ENCODE measurements at regions not wholly inside any gene's neighbourhood (a gene's known extent, or its start where the extent isn't known, plus 50 kb on each side); places are given as distances from the start of the nearest gene placed in this dataset.

GRCh38 chr17:77730376-77730775, 228.1 kb upstream of the TNRC6C start:
- no peak for FAIRE-seq
- no peak for DNase-seq (ENCODE audit: extremely low spot score, insufficient read length, low read depth)

- no peak for FAIRE-seq
Observed at GRCh38 chr17:77733576-77734296, 224.8 kb upstream of the TNRC6C start.

GRCh38 chr17:77734371-77735080, 224.0 kb upstream of the TNRC6C start:
- DNase-seq (ENCODE audit: extremely low spot score, insufficient read length, low read depth) (no peak), FAIRE-seq (no peak)

More at GRCh38 chr17:77733576-77734296, 224.8 kb upstream of the TNRC6C start:
- DNase-seq (ENCODE audit: extremely low spot score, insufficient read length, low read depth) = no peak

- FAIRE-seq = no peak
Observed at GRCh38 chr17:77735081-77735565, 223.4 kb upstream of the TNRC6C start.

DNA sequence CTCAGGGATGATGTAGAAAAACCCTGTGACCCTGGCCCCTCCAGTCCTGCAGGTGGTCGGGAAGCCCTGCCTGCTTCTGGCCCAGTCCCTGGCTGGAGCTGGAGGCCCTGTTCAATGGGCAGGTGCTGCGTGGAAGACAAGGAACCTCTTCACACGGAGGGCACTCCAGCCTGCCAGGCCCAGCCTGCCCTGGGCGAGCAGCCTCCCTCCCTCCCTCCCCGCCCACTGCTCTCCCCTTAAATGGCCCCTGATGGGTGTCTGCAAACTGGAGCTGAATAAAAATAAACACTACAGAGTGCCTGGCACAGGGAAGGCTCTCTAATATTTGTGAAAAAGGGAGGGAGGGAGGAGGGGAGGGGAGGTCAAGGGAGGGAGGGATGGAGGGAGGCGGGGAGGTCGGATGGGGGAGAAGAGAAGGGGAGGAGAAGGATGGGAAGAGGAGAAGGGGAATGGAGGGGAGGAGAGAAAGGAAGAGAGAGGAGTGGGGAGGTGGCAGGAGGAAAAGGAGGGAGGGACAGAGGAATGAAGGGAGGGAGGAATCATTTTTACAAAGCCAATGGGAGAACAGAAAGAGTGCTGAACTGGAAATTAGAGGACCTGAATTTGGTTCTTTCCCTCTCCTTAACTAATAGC, 222.8 kb upstream of the TNRC6C start:
- DNase-seq (ENCODE audit: extremely low spot score, insufficient read length, low read depth) (no peak), FAIRE-seq (no peak)

More at GRCh38 chr17:77735081-77735565, 223.4 kb upstream of the TNRC6C start:
- DNase-seq (ENCODE audit: extremely low spot score, insufficient read length, low read depth) = no peak

DNA sequence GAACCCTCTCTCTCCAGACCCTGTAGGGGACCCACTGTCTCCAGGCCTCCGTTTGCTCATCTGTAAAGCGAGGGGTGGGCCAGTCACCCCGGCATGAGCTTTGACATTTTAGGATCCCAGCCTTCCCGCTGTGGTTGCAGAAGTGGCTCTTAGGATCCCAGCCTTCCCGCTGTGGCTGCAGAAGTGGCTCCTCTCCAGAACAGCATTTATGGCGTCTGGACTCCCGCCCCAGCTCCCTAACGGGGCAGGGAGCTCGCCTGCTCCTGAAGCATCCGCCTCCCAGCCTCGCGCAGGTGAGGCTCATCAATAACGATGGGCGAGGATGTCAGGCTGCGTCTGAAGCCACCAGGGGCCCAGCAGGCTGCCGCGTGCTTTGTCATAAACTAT, 222.3 kb upstream of the TNRC6C start:
- FAIRE-seq (no peak), DNase-seq (ENCODE audit: extremely low spot score, insufficient read length, low read depth) (no peak)

DNA sequence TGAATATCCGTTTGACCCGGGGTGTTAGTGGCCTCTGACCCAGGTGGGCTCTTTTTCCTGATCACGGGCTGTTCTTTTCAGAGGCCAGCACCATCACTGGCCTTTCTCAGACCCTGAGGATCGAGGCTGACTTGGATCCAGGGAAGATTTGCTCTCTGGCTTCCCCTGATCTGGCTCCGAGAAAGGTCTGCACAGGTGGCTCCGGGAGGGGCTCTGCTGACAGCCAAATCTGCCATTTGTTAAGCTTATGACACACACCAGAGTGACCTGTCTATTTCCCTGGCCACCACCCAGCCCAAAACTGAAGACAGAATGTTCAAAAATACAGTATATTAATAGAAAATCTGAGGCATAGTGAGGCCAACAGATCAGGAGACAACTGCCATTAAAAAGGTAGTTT, 221.8 kb upstream of the TNRC6C start:
- FAIRE-seq (no peak), DNase-seq (ENCODE audit: extremely low spot score, insufficient read length, low read depth) (no peak)

- no peak for DNase-seq (ENCODE audit: extremely low spot score, insufficient read length, low read depth)
Observed at GRCh38 chr17:77737442-77738265, 220.8 kb upstream of the TNRC6C start.

GRCh38 chr17:77738751-77739531, 219.6 kb upstream of the TNRC6C start:
- FAIRE-seq (no peak), DNase-seq (ENCODE audit: extremely low spot score, insufficient read length, low read depth) (no peak)

More at GRCh38 chr17:77737442-77738265, 220.8 kb upstream of the TNRC6C start:
- FAIRE-seq = no peak

DNA sequence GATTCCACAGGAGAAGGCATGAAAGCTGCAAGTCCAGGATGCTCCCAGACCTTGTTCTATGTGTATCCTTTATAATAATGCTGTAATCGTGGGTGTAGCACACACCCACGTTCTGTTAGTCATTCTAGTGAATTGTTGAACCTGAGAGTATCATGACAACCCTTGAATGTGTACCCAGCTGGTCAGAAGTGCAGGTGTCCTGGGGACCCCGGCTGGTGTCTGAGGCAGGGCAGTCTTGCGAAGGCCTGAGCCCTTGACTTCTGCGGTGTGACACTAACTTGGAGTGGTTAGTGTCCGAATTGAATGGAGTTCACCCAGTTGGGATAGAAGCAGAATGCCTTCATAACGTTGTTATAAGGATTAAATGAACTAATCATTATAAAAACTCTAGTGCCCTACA, 218.0 kb upstream of the TNRC6C start:
- no peak for FAIRE-seq
- DNase-seq (ENCODE audit: extremely low spot score, insufficient read length, low read depth) = no peak

GRCh38 chr17:77741109-77741508, 217.4 kb upstream of the TNRC6C start:
- DNase-seq (ENCODE audit: extremely low spot score, insufficient read length, low read depth) = no peak
- FAIRE-seq = no peak

DNA sequence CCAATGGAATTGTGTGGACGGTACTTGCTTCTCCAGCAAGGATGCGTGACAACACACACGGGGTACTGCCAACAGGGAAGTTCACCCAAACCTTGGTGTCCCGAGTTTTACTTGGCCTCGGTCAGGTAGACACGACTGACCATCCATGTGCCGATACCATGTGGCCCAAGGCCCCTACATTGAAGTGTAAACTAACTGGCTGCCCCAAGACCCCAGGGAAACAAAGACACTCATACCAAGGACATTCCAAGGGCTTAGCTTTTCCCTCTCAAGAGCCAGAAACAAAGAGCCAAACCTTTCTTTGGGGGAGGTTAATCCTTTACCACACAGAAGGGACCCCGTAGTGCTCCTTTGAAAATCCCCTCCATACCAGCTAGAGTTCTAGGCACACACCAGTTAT, 215.9 kb upstream of the TNRC6C start:
- FAIRE-seq (no peak), DNase-seq (ENCODE audit: extremely low spot score, insufficient read length, low read depth) (no peak)

GRCh38 chr17:77744066-77744988, 214.2 kb upstream of the TNRC6C start:
- no peak for DNase-seq (ENCODE audit: extremely low spot score, insufficient read length, low read depth)
- no peak for FAIRE-seq

DNA sequence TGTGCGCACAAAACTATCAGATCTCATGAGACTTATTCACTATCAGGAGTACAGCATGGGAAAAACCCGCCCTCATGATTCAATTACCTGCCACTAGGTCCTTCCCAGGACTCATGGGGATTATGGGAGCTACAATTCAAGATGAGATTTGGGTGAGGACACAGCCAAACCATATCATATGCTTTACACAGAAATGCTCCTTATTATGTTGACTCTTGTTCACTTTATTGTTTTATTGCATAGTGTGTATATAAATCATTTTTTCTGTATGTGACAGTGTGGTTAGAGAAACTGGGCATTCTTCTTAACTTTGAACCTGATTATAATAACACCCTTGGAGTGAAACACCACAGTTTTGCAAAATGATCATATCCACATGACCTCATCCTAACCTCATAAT, 212.8 kb upstream of the TNRC6C start:
- FAIRE-seq (no peak), DNase-seq (ENCODE audit: extremely low spot score, insufficient read length, low read depth) (no peak)

DNA sequence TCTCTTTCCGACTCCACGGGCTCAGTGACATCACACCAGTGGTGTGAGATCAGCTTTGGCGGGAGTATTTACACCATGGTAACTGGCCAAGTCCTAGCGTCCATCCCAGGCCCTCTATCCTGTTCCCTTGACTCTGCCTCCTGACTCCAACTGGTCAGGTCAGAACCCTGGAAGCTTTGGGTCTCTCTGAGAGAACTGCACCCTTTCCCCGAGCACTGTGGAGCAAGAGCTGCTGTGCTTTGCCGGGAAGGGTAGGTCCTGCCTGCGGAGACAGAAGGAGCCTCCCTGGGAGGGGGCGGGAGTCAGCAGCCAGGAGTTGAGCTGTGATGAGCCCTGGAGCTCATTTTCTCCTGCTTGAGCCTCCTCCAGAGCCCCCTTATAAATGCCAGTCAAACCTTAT, 212.1 kb upstream of the TNRC6C start:
- DNase-seq (ENCODE audit: extremely low spot score, insufficient read length, low read depth) (no peak), FAIRE-seq (no peak)

GRCh38 chr17:77746896-77747554, 211.5 kb upstream of the TNRC6C start:
- FAIRE-seq (no peak), DNase-seq (ENCODE audit: extremely low spot score, insufficient read length, low read depth) (no peak)

DNA sequence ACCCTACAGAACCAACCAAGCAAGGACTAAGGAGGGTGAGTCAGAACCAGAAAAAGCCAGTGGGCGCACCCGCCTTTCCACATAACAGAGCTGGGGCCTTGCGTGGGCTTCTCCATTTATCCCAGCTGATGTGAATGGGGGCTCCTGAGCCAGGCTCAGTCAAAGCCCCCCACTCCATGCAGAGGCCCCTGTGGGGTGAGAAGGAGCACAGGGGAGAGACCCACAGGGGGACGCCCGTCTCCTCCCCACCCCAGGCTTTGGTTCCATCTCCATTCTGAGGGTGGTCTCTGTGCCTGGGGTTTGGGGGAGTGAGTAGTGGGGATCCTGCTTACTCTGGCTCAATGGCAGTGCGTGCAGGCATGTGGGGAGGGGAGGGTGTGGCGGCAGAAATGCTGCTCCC, 210.1 kb upstream of the TNRC6C start:
- FAIRE-seq = no peak
- no peak for DNase-seq (ENCODE audit: extremely low spot score, insufficient read length, low read depth)

DNA sequence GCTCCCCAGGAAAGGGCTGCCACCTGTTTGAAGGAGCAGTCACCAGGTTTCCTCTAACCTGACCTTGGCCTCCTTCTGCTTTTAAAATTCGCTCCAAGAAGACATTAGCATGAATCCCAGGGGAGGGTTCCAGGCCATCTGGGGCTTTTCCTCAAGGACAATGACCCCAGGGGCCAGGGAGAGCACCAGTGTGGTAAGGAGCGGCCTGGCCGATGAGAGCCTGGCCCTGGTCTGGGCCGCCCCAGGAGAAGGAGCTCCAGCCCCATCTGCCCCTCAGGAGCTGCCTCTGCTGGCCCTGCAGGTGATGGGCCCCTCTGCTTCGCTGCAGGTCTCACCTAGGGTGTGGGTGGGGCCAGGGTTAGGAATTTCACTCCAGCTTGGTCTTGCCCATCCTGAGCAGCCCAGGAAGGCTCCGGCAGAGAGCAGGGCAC, 209.2 kb upstream of the TNRC6C start:
- FAIRE-seq = no peak

More for the DNA sequence above, 209.2 kb upstream of the TNRC6C start:
- no peak for DNase-seq (ENCODE audit: extremely low spot score, insufficient read length, low read depth)
